NT2/D1 (cell line): ENCODE measurements at regions not wholly inside any gene's neighbourhood (a gene's known extent, or its start where the extent isn't known, plus 50 kb on each side); places are given as distances from the start of the nearest gene placed in this dataset.

Source experiments
- SUZ12 ChIP-seq: IDR thresholded peaks from 2 replicates; pipeline ENCODE4 v1.6.1; 2011; ENCODE audit not compliant: insufficient read length, insufficient read depth; ENCODE audit errors: extremely low read depth
- YY1 ChIP-seq: IDR thresholded peaks from 2 replicates; pipeline ENCODE4 v1.6.1; 2011; ENCODE audit not compliant: insufficient read length, insufficient read depth
- ZNF274 ChIP-seq: IDR thresholded peaks from 2 replicates; pipeline ENCODE4 v1.6.1; 2011; ENCODE audit warnings: mild to moderate bottlenecking, low read depth, low read length

DNA sequence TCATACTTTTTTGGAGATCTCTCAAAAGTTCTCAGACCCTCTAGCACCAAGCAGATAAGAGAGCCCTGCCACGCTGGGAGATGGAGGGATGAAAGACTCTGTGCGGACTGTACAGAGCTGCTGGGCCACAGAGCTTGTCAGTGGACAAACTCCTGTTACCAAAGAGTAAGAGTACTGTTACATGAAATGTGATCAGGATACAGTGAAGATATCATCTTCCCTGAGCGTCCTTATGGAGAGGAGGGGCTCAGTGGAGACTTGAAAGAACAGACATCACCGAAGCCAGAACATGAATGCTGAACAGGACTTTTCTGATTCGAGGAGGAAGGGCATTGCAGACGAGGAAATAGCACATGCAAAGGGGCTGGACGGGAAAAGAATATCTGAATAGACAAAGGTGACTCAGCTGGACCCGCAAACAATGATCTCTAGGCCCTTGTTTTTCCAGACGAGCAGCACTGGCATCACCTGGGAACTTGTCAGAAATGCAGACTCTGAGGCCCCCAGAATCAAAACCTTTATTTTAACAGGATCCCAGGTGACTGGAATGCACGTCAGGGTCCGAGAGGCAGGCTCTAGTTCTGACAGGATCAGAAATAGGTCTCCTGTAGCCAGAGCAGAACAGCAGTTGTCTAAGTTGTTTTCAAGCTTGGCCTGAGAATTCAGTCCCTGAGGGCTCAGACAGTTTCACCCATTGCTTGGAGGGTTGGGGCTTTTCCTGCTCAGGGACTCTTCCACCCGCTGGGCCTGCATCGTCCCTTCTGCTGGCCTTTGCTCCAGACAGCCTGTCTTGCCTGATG, 277.9 kb downstream of the RPLP1 start:
- TF ChIP-seq YY1: no peak
- no peak for TF ChIP-seq ZNF274
- no peak for TF ChIP-seq SUZ12
